HG02763 (cell line): ENCODE measurements at regions not wholly inside any gene's neighbourhood (a gene's known extent, or its start where the extent isn't known, plus 50 kb on each side); places are given as distances from the start of the nearest gene placed in this dataset.
"Not testable (repeated sequence)": the region's sequence is repeated elsewhere in the genome, so short reads cannot be mapped to it uniquely, and the experiment has no call there.

ENCODE experiments used
- ATAC-seq: cut with Tn5 transposase; IDR thresholded peaks from one replicate; pipeline ENCODE4 v1.9.1; 2021; ENCODE audit warnings: mild to moderate bottlenecking, moderate library complexity; ENCODE audit not compliant: unreplicated experiment

DNA sequence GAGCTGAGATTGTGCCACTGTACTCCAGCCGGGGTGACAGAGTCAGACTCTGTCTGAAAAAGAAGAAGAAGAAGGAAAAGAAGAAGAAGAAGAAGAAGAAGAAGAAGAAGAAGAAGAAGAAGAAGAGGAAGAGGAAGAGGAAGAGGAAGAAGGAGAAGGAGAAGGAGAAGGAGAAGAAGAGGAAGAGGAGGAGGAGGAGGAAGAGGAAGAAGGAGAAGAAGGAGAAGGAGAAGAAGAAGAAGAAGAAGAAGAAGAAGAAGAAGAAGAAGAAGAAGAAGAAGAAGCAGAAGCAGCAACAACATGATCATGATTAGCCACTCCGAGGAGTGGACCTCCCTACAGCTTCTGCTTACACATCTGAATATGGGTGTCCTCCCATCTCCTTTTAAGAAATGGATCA, 100.6 kb upstream of the GATA6 start:
- not testable (repeated sequence) for ATAC-seq

- no peak for ATAC-seq
Measured at GRCh38 chr18:22069916-22070315, 99.5 kb upstream of the GATA6 start.

DNA sequence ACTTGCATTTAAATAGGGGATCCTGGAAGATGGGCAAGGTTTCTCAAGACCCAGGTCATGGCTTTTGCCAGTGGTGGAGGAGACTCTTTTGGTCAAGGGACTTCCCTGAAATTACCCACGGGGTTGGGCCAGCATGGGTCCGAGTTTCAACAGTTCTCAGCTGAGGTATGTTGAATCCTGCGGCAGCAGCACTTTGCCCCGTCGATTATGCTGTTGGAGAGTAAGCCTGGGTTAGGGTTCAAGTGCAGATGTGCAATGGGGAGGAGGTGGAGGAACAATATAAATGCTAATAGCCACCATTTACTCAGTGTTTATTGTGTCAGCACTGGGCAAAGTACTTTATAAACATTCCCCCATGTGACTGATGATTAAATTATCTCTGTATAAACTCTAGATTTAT, 96.0 kb upstream of the GATA6 start:
- ATAC-seq, result no peak

- ATAC-seq, result no peak
Measured at GRCh38 chr18:22074282-22075070, 94.9 kb upstream of the GATA6 start.

- ATAC-seq, result no peak
Measured at GRCh38 chr18:22080035-22080434, 89.4 kb upstream of the GATA6 start.

- no peak for ATAC-seq
Measured at GRCh38 chr18:22082408-22082807, 87.0 kb upstream of the GATA6 start.

- ATAC-seq, result no peak
Measured at GRCh38 chr18:22084547-22084946, 84.8 kb upstream of the GATA6 start.

DNA sequence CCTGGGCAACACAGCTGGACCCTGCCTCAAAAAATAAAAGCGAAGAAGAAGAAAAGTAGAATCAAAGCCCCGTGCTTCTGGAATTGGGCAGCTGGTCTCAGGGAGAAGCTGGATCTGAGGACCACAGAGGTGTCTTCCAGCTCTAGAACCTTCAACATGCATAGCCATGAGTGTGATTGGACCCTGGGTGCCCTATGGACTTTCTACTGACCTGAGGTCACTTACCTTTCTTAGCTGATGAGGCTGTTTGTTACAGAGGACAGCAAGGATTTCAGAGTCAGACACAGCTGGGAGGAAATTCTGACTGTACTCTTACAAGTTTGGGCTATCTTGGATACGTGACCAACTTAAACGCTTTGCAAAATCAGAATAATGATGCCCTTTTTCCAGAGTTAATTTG, 82.4 kb upstream of the GATA6 start:
- no peak for ATAC-seq

DNA sequence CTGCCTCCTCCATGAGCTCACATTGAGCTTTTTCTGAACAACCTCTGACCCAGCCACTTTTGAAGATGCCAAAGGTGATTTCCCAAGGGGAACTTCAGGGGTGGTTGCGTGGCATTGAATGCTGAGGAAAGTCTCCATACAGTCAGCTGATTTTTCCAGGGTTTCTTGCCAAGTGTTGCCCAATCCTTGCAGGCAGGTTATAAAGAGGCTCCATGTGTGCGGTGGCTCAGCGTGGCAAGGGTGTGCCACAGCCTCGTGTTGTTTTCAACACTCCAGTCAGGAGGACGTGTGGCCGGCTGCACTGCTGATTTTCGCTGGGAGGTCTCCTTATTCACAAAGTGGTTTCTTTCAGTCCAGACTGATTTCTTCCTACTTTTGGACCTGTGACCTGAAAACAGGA, 81.4 kb upstream of the GATA6 start:
- ATAC-seq, result no peak

GRCh38 chr18:22088996-22089640, 80.3 kb upstream of the GATA6 start:
- no peak for ATAC-seq

DNA sequence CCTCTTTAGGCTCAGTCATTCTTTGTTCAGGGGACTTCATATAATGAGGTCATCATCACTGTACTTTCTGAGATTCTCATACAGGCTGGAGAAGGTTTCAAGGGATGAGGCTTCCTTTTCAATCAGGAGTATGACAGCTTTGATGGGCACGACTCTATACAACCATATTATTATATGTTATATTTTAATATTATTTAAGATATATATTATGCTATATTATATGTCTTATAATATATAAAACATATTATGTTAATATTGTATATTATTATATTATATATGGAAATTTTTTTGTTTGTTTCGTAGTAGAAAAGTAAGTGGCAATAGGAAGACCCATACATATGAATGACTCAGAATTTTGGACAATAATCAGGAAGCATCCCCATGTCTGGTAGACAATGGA, 78.0 kb upstream of the GATA6 start:
- no peak for ATAC-seq

DNA sequence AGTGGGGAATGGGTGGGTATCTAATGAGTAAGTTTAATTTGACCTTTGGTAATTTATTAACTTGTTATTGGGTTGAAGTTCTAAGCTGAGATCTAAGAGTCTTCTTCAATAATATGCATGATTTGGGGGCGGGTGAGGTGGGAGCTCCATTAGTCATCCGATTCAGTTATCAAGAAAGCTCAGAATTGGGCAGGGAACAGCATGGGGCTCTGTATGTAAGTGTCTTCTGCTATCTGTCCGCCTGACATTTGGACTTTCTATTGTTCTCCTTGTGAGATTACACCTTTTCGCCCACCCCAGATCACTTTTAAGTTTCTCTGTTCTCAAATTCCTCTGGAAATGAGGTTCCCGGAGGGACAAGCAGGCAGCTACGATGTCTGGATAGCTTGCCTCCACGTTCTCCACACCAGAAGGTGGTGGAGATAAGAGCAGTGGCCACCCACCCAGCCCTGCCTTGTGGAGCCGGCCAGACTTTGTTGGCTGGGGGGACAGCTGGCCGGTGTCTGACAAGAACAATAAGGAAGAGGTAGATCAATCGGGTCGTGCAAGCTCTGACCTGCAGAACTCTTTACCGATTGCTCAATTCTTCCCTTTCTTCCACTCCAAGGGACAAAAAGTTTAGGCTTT, 75.5 kb upstream of the GATA6 start:
- no peak for ATAC-seq

DNA sequence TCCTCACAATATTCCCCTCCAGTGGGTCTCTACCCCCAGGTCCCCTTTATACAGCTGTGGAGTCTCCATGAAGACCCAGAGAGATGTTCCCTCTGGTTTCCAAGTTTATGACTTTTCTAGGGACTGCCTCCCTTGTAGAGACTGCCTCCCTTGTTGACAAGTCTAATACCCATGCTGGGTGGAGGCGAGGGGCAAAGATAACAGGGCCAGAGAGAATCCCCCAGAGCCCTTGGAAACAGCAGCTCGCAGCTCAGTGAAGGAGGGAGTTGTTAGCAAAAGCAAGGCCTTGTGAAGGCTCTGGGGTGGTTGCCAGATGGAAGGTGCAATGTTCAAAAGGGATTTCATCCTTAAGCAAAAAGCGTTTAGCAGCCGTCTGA, 75.0 kb upstream of the GATA6 start:
- ATAC-seq, result no peak

- ATAC-seq, result no peak
Measured at GRCh38 chr18:22098563-22098989, 70.8 kb upstream of the GATA6 start.

- no peak for ATAC-seq
Measured at GRCh38 chr18:22099925-22100324, 69.5 kb upstream of the GATA6 start.

DNA sequence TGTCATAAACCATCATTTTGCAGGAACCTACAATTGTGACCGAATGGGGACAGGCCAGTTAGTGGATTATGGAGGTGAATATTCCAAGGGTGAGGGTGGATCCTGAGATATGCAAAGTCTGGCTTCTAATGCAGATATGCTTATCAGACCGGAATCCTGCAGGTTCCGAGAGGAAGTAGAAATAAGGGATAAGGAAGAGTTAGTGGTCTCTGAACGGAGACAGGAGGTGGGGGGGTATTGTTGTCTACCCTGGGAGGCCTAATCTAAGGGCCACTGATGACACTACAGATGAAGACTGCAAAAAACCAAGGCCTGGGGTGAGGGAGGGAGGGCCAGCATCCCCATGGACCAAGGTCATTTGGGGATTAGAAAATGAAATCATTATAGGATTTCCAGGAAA, 67.7 kb upstream of the GATA6 start:
- ATAC-seq, result no peak

GRCh38 chr18:22102953-22103646, 66.3 kb upstream of the GATA6 start:
- no peak for ATAC-seq

DNA sequence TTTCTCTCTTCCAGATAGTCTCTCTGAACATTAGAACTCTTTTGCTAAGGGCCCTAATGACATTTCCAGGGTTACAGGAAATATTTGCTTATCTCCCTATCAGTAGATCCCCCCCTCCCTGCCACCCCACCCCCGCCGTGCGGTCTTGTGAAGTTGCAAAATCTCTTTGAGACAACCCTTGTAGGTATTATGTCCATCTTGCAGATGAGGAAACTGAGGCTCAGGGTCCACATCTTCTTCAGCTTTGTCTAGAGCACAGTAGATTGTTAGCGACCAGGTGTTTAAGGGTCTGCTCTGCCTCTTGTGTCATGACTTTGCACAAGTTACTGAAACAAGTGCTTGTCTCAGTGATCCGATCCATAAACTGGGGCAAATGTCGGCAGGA, 65.8 kb upstream of the GATA6 start:
- no peak for ATAC-seq

GRCh38 chr18:22106536-22107292, 62.7 kb upstream of the GATA6 start:
- ATAC-seq, result no peak

- ATAC-seq, result no peak
Measured at GRCh38 chr18:22108674-22109073, 60.7 kb upstream of the GATA6 start.

GRCh38 chr18:22109535-22109934, 59.9 kb upstream of the GATA6 start:
- no peak for ATAC-seq
